ACHN (cell line): ENCODE measurements at regions not wholly inside any gene's neighbourhood (a gene's known extent, or its start where the extent isn't known, plus 50 kb on each side); places are given as distances from the start of the nearest gene placed in this dataset.
"Not testable (repeated sequence)": the region's sequence is repeated elsewhere in the genome, so short reads cannot be mapped to it uniquely, and the experiment has no call there.

ENCODE experiments used
- DNase-seq: peaks from one replicate; pipeline ENCODE4 v3.0.0-alpha.2; 2015
- in situ Hi-C: cut with HindIII; loops from 2 replicates; pipeline ENCODE4 v1.10.0; 2017; ENCODE audit warnings: low sequenced_read_pairs, low pct_ligation_motif_present, low pct_unique_long_range_greater_than_20kb

DNA sequence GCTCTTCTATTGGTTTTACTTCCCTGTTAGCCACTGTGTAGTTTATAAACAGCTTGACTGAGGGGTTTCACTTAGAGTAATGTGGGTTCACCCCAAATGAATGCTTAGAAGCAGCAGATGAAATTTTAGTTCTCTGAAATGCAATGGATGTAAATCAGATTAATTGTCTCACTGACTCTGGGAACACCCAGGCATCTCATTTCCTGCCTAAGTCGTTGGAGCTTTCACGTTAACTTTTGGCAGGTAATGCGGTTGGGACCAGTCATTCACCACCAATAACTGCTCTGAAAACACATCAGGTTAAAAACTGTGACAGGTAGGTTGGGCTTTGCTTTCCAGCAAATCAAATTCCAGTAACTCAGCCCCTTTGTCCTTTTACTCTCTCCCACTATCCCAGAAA, 775.4 kb downstream of the NTRK3 start:
- no peak for DNase-seq
- in situ Hi-C loops: no loop called here

DNA sequence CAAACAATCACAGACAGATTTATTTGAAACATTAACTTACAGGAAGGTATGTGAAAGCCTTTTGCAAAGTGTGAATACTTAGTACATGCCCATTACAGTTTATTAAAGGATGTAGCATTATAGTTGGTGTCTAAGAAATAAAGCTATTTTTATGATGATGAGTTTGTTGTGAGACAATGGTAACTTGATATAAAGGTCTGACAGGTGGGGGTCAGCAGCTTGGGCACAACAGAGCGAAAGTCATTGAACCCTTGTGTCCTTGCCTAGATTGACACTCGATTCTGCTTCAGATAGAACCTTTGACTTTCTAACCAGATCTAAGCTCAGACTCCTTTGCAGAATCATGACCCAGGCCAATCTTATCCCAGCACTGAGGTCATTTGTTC, 777.9 kb downstream of the NTRK3 start:
- DNase-seq: no peak
- in situ Hi-C loops: no loop called here

DNA sequence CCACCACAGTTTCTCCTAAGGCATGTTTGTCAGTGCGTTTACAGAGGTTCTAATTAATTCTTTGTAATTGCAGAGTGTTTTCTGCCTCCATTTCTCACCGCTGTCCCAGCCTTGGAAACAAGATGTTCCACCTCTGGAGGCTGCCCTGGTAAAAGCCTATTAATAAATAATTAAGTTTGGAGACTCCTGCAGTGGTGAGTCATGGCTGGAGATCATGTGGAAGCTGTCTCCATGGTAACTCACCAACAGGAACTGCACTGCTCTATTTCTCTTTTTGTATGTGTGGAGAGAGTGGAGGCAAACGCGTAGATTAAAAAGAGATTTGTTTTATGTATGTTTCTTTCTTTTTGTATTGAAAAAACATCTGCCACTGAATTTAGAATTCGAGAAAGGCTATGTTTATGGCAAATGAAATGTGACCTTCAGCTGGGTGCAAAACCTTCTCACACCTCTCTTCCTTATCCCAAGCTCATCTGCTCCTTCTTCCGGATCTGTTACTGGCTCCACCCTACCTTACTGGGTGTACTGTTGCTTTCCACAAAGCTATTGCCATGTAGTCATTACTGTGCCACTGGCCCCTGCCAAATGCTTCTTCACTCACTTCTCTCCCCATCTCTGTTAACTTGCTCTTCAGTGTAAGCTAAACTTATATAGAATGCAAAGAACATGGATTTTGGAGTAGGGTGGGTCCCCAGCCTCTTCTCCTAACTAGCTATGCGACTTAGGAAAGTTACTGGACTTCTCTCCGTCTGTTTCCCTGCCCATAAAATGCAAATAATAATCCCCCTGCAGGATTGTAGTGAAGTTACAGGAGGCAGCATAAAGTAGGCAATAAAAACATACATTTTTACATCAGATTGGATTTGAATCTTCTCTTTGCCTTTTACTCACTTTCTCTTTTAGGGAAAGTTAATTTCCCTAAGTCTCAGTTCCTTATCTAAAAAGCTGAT, 778.5 kb downstream of the NTRK3 start:
- in situ Hi-C loops: no loop called here
- peak; percentile 91 for DNase-seq

DNA sequence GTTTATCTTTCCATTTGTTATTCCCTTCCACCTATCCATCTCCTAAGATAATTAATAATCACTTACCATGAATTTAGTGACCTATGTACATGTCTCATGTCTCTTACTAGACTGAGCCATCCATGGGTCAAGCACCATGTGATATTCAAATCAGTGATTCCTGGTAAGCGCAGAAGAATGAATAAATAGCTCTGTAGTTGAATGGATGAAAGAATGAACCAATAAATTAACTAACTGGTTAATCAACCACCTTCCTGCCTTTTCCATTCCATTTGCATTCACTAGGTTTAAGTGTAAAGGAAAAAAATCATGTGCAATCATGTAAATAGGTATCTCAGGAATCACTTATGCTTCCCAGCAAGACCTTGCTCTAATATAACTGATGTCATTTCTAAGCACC, 779.5 kb downstream of the NTRK3 start:
- in situ Hi-C loops: no loop called here
- no peak for DNase-seq

DNA sequence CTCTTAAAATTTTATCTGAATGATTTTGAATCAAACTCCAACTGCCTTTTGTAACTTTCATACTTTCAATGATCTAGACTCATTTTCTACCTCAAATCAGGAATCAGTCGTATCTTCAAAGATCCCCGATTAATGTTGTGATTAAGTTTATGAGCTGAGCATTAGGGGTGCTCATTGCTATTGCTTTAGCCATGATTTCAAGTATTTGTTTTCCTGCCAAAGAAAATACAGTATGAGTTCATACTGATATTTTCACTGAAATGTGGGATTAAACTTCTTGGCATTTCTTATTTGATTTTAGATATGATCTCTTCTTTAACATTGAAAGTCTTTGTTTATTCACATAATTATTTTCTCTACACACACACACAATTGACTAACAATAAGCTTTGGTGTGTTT, 785.6 kb downstream of the NTRK3 start:
- in situ Hi-C loops: no loop called here
- DNase-seq: no peak

DNA sequence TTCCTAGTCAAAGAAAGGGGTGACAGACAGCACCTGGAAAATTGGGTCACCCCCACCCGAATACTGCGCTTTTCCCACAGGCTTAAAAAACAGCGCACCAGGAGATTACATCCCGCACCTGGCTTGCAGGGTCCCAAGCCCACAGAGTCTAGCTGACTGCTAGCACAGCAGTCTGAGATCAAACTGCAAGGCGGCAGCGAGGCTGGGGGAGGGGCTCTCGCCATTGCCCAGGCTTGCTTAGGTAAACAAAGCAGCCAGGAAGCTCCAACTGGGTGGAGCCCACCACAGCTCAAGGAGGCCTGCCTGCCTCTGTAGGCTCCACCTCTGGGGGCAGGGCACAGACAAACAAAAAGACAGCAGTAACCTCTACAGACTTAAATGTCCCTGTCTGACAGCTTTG, 792.6 kb downstream of the NTRK3 start:
- in situ Hi-C loops, DNase-seq: not testable (repeated sequence)

DNA sequence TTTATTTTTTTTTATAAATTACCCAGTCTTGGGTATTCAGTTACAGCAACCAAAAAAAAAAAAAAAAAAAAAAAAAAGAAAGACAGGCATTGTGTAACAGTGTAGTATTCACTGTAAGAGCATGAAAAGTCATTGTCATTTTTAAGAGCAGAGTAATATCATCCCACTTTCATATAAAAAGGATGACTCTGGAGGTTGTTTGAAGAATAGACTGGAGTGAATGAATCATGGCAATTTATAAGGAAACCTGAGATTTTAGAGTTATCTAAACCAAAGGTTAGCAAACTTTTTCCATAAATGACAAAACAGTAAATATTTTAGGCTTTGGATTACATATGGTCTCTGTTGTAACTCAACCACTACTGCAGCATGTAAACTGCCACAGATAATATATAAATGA, 794.9 kb downstream of the NTRK3 start:
- no peak for DNase-seq
- in situ Hi-C loops: no loop called here

DNA sequence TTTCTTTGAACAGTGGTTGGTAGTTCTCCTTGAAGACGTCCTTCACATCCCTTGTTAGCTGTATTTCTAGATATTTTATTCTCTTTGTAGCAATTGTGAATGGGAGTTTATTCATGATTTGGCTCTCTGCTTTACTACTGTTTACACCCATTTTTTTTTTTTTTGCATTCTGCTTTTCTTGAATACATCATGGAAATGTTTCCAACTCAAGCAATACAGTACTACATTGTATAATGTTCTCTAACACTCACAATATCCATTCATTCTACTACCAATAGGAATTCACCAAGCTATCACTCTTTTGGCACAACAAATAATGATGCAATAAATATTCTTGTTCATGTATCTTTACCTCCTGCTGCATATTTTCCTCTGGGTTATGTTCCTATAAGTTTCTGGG, 801.7 kb downstream of the NTRK3 start:
- in situ Hi-C loops: no loop called here
- DNase-seq: no peak

DNA sequence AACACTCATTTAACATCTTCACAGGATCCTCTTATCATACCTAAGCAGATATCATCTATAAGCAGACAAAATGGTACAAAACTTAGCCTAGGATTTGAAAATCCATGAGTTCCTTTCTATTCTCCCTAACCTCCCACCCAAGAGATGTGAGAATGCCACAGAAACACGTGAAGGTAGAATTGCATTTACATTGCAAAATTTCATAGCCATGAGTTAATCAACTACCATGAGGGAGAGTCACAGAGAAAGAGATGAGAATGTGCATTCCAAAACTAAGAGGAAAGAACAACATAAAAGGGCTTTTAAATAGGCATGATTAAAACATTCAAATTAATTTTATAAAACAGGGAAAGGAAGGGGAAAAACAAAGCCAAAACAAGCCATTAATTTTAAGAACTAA, 806.2 kb downstream of the NTRK3 start:
- no peak for DNase-seq
- in situ Hi-C loops: no loop called here

DNA sequence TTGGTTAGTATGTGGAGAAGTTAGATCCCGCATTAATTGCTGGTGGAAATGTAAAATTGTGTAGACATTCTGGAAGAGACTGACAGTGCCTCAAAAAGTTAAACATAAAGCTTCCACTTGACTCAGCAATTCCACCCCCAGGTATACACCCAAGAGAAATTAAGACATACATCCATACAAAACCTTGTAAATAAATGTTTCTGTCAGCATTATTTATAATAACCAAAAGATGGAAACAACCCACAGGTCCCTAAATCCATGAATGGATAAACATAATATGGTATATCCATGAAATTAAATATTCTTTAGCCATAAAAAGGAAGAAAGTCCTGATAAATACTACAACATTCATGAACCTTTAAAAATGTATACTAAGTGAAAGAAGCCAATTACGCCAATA, 817.4 kb downstream of the NTRK3 start:
- in situ Hi-C loops: no loop called here
- no peak for DNase-seq

DNA sequence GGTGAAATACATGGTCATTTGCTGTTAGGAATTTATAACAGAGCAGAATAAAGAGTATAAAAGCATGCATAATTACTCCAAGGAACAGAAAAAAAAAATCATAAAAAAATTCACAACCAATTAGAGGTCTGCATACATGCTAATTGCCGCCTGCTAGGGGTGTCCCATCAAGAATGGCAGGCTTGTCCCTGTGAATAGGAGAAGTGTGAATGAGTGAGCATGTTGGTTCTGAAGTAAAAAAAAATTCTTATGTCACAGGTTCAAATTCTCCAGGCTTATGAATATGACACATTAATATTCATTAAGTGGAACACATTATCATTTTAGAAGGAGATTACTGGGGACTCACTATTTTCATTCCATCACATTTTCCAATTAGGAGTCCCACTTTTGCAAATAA, 822.7 kb downstream of the NTRK3 start:
- in situ Hi-C loops: no loop called here
- DNase-seq: no peak

DNA sequence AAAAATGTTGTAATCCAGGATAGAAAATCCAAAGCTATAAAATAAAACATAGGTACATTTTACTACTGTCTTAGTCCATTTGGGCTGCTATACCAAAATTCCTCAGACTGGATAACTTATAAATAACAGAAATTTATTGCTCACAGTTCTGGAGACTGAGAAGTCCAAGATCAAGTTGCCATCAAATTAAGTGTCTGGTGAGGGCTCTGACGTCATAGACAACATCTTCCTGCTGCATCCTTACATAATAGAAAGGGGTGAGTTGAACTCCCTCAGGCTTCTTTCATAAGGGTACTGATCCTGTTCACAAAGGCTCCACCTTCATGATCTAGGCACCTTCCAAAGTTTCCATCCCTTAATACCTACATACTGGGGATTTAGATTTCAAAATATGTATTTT, 826.8 kb downstream of the NTRK3 start:
- DNase-seq: no peak
- in situ Hi-C loops: no loop called here

DNA sequence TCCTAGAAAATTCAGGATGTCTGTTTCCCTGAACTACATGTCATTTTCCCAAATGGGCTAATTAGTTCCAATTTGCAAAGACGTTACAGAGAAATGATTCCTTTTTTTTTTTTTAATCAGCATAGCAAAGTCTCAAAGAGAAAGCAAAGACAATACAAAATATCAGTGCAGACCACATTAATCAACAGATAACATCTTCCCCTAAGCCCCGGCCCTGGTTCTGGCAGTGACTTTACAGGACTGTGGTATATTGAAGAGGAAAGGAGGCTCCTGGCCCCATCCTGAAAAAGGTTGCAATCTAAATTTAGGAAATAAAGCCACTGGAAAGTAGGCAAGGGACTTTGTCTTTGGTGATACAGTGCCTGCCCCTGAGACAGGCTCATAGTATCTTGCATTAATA, 836.5 kb downstream of the NTRK3 start:
- DNase-seq: no peak
- in situ Hi-C loops: no loop called here

DNA sequence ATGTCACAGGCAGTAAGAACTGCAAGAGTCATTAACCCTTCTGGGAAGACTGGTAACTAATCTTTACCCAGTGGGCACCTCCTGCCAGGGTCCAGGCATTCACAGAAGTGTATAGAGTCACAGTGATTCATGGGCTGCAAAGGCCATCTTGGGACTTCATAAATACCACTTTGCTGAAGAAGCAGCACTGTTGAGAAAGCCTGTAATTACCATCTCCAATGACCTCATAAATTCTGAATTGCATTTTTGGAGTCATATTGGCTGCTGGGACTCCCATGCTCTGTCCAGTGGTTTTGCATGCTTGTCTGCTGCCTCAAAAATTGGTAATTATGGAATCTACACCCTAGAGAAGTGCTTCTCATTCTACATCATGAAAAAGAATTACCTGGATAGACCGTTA, 837.2 kb downstream of the NTRK3 start:
- DNase-seq: no peak
- in situ Hi-C loops: no loop called here

DNA sequence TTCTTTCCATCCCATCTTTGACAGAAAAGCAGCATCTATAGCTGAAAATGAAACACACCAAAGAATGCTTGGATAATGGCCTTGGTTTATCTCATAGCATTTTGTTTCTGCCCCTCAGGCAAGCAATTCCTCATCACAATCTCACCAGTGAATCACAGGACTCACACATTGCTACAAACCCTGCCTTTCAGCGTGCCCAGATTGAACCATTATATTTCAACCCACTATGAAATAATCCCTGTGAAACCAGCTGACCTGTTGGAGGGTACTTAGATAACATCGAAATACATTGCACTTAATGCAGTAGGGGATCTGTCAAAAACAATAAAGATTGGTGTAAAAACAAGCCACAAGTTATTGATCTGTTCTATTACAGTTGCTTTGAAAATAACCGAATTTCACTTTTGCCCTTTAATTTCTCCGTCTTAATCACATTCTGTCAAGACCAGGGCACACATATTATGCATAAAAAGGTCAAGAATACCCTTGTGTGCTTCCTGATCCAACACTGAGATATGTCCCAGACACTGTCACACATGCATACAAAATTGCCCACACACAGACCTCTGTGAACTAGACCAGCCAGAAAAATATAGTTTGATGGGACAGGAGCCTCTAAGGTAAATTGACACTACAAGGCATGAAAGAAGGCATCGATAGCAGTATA, 839.8 kb downstream of the NTRK3 start:
- in situ Hi-C loops: no loop called here
- no peak for DNase-seq

DNA sequence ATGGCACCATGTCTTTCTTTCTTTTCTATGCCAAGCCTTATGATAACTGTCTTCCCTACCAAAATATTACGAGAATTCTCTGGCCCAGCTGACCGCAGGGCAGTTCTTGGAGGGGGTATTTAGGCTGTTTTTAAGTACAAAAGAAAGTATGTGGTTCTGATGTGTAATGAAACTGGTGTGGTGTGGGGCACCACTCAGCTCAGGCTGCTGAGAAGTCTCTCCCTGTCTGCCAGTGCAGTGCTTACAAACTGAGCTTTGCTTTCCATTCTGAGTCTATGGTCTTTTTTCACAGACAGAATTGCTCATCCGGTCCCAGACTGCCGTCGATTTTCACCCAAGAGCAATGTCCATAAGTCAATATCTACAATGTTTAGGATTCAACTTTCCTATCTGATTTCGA, 847.6 kb downstream of the NTRK3 start:
- in situ Hi-C loops: no loop called here
- no peak for DNase-seq

DNA sequence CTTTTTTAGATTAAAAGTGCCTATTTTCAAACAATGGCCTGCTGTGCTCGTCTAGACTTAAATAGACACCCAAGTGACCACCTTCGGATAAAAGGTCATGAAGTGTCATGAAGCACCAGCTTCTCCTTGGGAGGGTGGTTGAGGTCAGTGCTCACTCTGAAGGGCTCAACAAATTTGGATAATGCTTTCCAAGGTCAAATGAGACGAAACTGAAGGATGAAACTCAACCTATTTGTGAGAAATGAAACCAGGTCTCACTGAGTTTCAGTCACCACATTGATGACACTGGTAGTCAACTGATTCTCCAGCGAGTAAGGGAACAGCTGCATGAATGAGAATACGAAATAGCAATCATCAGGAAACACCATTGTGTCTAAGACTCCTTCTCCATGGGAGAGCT, 852.6 kb downstream of the NTRK3 start:
- DNase-seq: no peak
- in situ Hi-C loops: no loop called here

DNA sequence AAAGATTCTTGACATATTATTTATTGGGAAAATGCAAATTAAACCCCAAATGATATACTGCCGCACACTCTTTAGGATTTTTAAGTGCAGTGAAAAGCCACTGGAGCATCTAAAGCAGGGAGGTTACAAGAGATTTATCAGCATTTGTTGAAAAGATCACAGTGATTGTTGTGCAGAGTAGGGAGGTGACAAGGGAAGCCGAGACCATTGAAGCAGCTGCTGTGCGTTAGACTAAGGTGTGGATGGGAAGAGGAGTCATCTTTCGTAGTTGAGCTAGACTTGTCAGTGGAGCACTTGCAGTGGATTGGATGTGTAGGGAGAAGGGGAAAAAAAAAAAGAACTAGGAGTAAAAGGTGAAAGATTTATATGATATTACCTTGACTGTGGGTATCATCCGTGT, 854.6 kb downstream of the NTRK3 start:
- DNase-seq: no peak
- in situ Hi-C loops: no loop called here

DNA sequence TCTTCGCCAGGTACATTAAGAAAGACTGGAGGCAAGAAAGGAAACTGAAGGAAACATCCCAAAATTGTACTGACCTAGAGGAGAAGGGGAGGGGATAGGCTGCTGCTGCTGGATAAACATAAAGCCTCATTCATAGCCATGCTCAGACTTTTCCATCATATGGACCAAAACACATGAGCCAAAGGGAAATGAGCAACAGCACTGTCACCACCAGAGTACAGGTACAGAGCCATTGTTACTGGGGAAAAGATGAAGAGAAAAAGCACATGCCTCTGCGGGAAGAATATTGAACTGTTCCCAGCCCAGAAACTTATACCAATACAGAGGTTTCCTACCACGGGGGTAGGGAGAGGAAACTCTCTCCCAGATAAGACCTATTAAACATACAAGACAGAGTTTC, 861.9 kb downstream of the NTRK3 start:
- no peak for DNase-seq
- in situ Hi-C loops: no loop called here

DNA sequence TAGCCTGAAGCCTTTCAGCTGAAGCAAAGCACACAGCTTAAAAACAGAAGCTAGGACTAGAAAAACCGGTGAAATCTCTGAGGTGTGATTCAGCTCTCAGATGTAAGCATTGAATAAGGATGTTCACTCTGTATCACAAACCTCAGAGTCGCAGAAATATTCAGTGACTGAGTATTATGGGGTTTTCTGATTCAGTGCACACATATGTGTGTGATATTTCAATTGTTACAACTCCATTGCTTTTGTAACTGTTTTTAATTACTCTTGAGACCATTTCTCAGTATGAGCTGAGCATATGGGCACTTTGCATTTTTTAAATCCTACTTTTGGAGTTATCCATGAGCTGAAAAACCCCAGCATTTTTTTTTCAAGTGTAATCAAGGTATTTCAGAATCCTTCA, 868.8 kb downstream of the NTRK3 start:
- no peak for DNase-seq
- in situ Hi-C loops: no loop called here
